Fibroblast of mammary gland (primary cell): ENCODE measurements at regions not wholly inside any gene's neighbourhood (a gene's known extent, or its start where the extent isn't known, plus 50 kb on each side); places are given as distances from the start of the nearest gene placed in this dataset.

Experiments
- DNase-seq: peaks from one replicate; pipeline ENCODE4 v3.0.0-alpha.2; 2010; ENCODE audit warnings: low read depth
- H3K4me3 ChIP-seq: 2 replicates; pipeline ENCODE4 v1.5.1; 2011; ENCODE audit warnings: low read depth, mild to moderate bottlenecking, low read length, moderate library complexity; ENCODE audit not compliant: control insufficient read depth
- TF ChIP-seq, protein P1 (sequence below): conservative IDR thresholded peaks from 2 replicates; pipeline ENCODE4 v1.5.1; 2011; ENCODE audit warnings: low read depth, low read length, inconsistent platforms; ENCODE audit not compliant: control insufficient read depth, insufficient read depth

DNA sequence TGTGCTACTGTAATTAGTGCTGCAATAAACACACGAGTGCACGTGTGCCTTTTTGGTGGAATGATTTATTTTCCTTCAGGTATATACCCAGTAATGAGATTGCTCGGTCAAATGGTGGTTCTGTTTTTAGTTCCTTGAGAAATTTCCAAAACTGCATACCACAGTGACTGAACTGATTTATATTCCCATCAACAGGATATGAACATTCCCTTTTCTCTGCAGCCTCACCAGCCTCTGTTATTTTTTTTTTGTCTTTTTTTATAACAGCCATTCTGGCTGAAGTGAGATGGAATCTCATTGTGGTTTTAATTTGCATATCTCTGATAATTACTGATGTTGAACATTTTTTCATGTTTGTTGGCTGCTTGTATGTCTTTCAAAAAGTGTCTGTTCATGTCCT lies 922.9 kb upstream of the LRRN3 start:
- TF ChIP-seq, protein P1, sequence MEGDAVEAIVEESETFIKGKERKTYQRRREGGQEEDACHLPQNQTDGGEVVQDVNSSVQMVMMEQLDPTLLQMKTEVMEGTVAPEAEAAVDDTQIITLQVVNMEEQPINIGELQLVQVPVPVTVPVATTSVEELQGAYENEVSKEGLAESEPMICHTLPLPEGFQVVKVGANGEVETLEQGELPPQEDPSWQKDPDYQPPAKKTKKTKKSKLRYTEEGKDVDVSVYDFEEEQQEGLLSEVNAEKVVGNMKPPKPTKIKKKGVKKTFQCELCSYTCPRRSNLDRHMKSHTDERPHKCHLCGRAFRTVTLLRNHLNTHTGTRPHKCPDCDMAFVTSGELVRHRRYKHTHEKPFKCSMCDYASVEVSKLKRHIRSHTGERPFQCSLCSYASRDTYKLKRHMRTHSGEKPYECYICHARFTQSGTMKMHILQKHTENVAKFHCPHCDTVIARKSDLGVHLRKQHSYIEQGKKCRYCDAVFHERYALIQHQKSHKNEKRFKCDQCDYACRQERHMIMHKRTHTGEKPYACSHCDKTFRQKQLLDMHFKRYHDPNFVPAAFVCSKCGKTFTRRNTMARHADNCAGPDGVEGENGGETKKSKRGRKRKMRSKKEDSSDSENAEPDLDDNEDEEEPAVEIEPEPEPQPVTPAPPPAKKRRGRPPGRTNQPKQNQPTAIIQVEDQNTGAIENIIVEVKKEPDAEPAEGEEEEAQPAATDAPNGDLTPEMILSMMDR: no peak
- no peak overlapping the region for H3K4me3 ChIP-seq
- no peak for DNase-seq

DNA sequence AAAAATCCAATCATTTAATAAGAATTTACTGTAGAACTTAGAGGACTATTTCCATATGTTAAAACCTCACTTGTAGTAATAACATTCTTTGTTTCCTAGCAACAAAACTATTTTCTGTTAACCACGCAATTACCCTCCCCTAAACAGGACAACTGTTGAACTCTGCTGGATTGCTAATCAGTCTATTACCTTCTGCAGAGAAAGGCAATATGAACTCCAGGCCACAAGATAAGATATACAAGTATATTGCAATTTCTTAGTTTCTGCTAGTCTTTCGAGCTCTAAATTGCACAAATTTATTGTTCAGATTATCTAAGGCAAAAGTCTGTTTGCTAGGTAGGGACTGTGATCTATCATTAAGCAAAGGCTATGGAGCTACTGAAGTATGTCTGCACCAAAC lies 920.1 kb upstream of the LRRN3 start:
- no peak overlapping the region for H3K4me3 ChIP-seq
- DNase-seq: no peak
- TF ChIP-seq, protein P1: no peak

DNA sequence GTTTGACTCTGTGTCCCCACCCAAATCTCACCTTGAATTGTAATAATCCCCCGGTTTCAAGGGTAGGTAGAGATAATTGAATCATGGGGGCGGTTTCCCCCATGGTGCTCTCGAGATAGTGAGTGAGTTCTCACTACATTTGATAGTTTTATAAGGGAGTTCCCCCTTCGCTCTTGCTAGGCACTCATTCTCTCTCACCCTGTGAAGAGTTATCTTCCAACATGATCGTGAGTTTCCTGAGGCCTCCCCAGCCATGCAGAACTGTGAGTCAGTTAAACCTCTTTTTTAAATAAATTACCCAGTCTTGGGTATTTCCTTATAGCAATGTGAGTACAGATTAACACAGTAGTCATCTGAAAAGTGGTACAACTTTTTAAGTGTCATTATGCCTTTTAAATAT lies 913.5 kb upstream of the LRRN3 start:
- DNase-seq: no peak
- no peak overlapping the region for H3K4me3 ChIP-seq
- TF ChIP-seq, protein P1: no peak

DNA sequence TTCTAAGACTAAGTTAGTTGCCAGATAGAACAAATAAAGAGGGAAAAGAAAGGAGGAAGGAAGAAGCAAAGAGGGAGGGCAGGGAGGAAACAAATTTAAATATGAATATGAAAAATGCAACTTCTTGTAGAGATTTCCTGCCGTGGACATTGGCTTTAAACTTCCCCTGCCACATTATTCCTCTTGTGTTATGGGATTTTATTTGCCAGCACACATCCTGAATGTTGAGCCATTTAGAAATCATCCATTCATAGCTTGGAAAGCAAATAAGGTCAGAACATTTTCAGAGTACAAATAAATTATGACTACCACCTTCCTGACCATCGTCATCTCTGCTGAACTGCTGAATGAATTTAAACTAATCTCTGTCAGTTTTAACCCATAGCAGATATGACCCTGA lies 911.9 kb upstream of the LRRN3 start:
- TF ChIP-seq, protein P1: no peak
- H3K4me3 ChIP-seq: no peak overlapping the region
- DNase-seq: no peak

DNA sequence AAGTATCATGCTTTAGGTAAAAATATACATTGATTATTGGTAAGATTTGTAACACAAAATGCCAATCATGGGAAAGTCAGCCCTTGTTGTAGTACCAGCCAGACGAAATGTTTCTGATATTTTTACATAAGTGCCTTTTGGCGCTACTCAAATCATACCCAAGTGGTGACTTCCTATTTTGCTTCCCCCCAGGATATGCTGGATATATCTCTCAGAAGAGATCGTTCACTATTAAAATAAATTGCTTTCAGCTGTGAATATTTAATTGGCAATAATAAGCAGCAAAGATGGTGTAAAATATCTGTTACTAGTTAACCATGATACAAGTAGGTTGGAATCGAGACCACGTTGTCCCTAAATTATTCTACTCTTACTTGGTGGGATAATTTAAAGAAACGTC lies 909.2 kb upstream of the LRRN3 start:
- TF ChIP-seq, protein P1: no peak
- H3K4me3 ChIP-seq: no peak overlapping the region
- DNase-seq: no peak

DNA sequence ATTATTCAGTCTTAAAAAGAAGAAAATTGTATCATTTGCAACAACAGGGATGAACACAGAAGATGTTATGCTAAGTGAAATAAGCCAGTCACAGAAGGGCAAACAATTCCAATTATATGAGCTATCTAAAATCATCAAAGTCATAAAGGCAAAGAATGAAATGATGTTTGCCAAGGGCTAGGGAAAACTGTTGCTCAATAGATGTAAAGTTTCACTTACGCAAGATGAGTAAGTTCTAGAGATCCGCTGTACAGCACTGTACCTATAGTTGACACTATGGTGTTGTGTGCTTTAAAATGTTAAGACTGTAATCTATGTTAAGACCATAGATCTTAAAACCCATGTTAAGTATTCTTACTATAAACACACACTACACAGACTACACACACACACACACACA lies 904.6 kb upstream of the LRRN3 start:
- TF ChIP-seq, protein P1: no peak
- no peak for DNase-seq
- no peak overlapping the region for H3K4me3 ChIP-seq

DNA sequence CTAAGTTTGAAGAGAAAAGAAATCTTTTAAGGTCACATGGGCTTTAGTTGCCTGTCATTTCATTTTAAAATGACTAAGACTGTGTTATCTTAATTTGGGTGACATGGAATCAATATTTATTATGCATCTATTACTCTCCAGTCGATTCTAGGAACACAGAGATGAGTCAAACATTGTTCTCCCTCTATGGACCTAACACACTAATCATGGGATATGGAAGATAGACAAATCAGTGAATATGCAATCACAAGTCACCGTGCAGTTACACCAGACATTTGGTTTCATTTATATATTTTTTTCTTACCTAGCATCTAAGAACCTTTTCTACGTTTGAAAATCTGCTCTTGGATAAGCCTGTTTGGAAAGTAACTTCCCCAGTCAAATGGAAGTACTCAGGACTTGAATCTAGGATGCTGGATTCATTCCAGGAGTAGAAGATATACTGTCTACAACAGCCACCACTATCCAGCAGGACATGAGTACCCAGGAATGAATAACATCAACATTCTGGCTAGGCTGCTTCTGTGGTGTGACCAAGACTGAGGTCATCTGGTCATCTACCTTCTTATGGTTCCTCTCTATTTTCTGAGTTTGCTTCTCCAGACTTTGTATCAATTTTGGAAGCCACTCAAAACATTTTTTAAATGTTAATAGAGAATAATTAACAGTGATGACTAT lies 902.9 kb upstream of the LRRN3 start:
- TF ChIP-seq, protein P1: no peak
- no peak for DNase-seq
- H3K4me3 ChIP-seq: no peak overlapping the region
